ENCODE measurements at regions not wholly inside any gene's neighbourhood (a gene's known extent, or its start where the extent isn't known, plus 50 kb on each side); places are given as distances from the start of the nearest gene placed in this dataset.
"Not testable (repeated sequence)": the region's sequence is repeated elsewhere in the genome, so short reads cannot be mapped to it uniquely, and the experiment has no call there.

DNA sequence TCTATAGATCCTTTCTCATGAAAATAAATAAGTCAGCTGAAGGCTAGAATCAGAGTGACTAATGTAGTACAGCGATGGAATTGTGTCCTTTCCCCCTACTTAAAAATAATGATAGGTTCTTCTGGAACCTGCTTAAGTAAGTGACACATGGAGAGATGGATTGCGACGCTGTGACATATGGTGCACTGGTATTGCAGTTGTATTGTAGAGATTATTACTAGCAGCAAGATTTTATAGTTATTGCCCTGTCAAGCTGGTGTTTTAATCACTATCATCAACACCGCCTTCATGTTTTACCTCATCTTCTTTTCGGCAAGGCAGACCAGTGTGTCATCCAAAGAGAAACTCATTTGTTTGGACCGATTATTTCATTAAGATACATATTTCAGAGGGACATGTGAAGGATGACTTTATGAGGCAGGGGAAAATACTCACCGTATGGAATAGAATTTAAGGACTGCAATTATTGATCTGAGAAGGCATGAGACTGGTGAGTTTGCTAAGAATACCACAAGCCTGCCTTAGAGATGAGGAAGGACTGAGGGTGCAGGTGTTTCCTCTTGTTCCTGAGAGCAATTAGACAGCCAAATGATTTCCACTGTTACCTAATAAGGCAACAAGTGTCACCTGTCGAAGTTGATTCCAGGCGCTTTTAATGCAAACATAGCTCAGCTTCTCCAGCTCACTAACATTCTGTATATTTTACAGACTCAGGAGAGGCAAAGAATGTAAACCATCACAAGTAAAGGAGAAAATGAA is 1855.5 kb downstream of the MAT2B start:
- DNase-seq, result no peak

DNA sequence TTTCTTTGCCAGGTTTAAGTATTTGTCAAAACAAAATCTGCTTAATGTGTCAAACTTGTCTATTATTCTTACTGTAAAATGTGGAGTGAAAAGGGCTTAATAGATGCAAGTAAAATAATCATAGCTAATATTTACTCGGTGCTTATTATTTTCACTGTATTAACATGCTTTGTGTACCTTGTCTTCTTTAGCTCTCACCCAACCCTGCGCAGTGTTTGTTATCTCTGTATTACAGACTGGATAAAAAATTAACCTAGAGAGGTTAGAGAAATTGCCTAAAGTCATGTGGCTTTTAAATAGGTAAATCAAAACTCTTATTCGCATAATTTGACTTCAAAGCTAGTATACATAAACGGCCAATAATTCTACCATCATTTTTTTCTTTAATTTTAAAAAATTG is 1864.8 kb downstream of the MAT2B start:
- no peak for DNase-seq

DNA sequence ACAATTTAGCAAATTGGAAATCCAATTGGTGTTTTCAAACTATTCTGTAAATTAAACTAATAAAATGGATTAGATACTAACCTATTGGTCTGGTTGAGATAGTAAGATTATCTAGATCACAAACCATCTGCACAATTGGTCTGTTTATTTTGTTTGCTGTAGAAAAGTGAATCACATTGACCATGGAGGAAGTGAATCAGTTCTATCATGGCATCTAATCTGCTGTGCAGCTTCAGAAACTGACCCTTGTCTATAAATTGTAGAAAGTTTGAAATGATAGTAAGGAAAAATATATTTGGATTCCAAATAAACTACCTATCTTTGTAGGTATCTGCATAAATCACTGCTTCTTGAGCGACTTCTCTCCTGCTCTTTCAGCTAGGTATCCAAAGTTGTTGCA is 1865.4 kb downstream of the MAT2B start:
- no peak for DNase-seq

DNA sequence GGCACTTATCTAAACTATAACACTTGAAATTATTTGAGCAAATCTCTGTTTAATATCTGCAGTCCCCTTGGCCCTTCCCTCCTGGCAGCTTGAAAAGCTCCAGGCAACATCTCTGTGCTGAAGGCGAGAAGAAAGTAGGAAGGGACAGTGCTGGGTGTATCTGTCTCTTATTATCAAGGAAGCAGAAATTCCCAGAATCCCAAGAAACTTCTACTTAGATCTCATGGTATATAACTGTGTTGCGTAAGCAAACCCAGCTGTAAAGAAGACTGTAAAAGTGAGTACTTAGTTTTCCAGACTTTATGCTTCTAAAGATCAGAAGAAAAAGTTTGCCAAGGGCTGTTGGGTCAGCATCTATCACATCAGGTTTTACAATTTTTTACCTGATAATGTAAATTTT is 1869.8 kb downstream of the MAT2B start:
- DNase-seq, result no peak

DNA sequence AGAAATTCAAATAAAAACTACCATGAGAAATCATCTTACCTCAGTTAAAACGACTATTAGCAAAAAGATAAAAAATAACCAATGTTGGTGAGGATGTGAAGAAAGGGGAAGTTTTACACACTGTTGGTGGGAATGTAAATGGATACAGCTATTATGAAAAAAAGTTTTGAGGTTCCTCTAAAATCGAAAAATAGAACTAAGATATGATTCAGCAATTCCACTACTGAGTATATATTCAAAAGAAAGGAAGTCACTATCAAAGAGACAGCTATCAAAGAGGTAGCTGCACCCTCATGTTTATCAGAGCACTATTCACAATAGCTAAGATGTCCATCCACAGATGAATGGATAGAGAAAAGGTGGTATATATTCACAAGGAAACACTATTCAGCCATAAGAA is 1888.4 kb downstream of the MAT2B start:
- DNase-seq, result no peak

DNA sequence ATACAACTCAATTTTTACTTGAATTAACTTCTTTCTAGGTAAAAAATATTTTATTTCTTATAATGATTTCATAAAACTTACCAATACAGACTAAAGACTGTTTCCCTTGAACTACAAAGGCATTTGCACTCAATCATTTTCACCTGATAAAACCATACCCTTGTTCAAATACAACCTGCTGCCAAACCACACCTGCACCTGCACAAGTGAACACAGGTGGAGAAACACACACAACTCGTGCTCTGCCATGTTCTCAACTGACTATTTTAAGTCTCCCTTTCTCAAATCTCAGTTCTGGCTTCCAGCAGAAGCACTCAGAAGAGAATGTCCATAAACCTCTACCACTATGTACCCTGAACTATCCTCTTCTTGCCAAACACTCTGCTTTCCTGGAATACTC is 1892.1 kb downstream of the MAT2B start:
- no peak for DNase-seq

DNA sequence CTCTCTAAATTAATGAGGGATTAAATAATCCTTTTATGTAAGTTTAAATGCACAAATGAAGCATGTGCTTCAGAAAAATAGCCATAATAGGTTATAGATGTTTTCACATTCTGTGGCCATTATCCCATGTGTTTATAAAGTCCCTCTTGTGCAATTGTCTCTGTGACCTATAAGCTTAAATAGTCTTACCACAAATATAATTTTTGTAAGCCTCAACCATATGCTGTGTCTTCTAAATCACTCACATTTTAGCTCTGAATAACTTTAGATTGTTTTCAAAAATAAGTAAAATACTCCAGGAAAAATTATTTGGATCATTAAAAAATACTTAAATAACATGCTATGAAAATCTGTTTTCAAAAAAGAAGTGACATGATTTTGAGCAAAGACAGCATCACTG is 1894.7 kb downstream of the MAT2B start:
- no peak for DNase-seq

DNA sequence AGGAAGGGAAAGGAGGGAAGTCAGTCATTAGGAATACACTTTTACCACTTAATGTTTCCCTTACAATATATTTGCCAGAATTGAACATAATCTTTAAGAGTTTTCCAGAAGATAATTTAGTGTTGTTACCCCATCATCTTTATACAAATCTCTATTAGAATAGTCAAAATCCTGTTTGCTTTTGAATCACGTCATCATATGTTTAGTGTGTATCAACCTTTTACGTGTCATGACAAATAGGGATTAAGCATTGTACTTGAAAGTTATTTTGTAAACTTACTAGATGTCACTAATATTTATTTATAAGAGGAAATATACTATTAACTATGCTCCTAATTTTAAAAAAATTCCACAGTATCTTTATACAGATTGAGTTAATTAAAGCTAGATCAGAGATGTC is 1899.5 kb downstream of the MAT2B start:
- DNase-seq, result no peak

DNA sequence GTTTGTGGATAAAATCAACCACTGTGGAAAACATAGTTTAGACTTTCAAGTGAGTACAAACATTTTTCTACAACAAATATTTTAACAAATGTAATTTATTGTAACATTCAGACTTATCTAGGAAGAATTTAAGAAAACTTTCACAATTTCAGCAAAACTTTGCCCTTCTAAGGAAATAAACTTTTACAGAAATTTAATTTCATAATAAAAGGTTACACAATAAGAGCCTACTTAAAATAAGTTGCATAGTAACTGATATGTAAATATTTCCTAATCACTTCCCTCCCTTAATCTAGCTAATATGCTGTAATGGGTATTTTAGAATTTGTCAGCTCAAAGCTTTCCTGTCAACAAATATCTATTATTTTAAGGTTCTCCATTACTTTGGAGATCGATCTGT is 1899.9 kb downstream of the MAT2B start:
- no peak for DNase-seq

DNA sequence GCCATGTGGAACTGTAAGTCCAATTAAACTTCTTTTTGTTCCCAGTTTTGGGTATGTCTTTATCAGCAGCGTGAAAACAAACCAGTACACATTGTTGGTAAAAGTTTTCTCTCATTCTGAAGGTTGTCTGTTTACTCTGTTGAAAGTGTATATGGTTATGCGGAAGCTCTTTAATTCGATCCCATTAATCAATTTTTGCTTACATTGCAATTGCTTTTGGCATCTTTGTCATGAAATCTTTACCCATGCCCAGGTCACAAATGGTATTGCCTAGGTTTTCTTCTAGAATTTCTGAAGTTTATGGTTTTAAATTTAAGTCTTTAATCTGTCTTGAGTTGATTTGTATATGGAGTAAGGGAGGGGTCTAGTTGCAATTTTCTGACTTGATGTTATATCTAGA is 1901.9 kb downstream of the MAT2B start:
- no peak for DNase-seq

DNA sequence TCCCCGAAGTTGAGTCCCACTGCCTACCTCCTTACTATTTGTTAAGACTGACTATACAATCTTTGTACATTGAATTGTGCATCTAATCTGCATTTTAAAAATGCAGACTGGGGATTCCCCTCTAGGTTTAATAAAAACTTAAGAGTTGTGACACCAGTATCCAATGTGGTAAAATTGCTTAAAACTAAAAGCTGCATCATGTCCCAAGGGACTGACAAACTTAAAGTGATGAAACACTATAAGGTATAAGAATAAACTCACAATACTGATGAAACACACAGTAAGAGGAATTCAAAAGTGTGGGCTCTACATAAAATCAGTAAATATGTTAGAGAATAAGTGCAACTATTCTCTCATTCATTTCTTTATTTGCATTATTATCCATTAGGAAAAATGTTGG is 1905.1 kb downstream of the MAT2B start:
- DNase-seq, result no peak

DNA sequence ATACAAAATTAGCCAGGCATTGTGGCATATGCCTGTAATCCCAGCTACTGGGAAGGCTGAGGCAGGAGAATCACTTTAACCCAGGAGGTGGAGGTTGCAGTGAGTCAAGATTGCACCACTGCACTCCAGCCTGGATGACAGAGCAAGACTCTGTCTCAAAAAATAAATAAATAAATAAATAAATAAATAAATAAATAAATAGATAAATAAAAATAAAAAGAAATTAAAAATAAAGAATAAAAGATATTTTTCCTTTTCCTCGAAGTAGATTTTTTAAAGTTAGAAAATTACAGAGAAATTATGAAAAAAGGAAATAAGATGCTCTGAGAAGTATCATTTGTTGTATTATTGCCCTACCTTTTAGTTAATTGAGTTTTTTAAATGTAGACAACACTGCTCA is 1906.1 kb downstream of the MAT2B start:
- not testable (repeated sequence) for DNase-seq

DNA sequence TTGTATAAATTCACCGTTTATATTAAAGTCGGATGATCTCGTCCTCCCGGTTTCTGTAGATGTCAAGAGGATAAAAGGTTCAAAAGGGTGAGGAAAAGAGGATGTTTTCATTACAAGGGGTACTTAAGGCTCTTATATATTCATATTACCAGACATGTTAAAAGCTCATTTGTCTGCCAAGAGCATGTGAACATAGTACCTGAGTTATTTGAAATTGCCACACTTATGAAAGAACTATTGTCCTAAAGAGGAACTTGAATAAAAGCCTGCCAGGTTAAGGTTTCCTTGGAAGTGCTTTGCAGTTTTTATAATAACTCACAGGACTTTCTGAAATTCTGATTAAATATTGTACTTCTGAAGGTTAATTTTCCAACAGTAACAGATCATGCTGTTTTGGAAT is 1915.1 kb downstream of the MAT2B start:
- no peak for DNase-seq

DNA sequence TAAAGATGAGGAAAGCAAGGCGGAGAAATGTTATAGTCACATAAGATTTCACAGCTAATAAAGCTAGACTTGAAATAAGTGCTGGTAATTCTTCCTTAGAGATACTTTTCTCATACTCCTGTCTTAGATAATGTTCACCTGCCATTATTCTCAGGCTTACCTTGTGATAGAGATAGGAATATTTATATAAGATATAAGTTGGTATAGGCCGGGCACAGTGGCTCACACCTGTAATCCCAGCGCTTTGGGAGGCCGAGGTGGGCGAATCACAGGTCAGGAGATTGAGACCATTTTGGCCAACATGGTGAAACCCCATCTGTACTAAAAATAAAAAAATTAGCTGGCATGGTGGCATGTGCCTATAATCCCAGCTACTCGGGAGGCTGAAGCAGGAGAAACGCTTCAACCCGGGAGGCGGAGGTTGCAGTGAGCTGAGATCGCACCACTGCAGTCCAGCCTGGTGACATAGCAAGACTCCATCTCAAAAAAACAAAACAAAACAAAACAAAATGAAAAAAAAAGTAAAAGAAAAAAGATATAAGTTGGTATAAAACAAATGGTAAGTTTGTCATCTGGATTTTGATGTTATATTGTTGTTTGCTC is 1918.4 kb downstream of the MAT2B start:
- DNase-seq, result no peak

DNA sequence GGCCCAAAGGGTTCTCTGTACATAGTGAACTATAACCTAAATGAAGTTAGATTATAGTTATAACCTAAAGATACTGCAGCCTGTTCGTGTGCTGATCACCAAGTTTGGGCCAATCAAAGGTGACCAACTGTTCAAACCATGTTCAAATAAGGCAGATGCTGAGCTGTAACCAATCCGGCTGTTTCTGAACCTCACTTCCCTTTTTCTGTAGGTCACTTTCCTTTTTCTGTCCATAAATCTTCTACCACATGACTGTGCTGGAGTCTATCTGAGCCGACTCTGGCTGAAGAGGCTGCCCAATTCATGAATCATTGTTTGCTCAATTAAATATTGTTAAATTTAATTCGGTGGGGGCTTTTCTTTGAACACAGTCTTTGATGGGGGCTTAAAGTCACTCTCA is 1920.2 kb downstream of the MAT2B start:
- DNase-seq, result no peak

DNA sequence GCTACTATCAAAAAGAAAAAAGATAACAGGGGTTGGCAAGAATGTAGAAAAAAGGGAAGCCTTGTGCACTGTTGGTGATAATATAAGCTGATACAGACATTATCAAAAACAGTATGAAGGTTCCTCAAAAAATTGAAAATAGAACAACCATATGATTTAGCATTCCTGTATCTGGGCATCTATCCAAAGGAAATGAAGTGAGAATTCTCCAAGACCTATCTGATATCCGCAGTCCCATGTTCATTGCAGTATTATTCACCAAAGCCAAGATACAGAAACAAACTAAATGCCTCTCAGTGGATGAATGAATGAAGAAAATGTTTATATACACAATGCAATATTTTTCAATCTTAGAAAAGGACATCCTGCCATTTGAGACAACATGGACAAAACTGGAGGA is 1943.3 kb downstream of the MAT2B start:
- no peak for DNase-seq

DNA sequence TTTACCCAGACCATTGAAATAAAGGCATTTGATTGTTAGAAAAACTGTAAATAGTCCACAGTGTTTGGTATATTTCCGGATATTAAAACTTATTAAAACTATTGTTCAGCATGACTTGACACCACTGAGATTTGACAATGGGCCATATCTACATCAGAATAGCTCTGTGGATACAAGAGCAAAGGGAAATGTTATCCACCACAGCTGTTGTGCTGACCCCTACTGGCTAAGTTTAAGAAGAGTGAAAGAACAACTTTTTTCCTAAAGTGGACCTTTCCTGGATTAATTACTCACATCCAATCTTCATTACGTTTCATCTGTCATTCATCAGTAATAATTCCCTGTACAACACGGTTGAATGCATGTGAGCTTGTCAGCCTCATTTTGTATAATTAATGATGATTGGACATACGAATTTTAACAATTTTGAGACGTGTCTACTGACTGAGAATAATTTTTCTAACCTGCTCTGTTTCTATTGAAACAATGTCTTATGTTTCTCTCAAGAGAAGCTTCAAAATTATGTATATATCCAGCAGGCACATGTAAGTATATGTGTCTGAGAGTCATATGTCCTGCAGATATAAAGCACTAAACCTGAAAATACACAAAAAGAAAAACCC is 1952.6 kb downstream of the MAT2B start:
- no peak for DNase-seq

DNA sequence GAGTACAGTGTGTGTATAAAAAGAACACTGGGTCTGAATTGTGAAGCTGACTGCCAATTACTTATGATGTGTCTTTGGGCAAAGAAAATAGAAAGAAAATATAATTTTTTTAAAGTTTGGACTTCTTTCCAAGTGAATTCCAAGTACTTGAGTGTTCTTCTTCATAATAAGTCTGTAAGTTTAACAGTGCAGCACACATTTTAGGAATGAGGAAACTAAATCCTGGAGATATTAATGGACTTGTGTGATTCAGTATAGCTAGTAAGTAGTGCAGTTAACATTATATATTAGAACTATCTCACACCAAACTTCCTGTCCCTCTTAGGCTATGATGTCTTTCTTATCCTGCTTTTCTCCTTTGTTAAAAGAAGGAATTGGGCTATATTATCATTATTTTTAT is 1953.8 kb downstream of the MAT2B start:
- DNase-seq, result no peak

DNA sequence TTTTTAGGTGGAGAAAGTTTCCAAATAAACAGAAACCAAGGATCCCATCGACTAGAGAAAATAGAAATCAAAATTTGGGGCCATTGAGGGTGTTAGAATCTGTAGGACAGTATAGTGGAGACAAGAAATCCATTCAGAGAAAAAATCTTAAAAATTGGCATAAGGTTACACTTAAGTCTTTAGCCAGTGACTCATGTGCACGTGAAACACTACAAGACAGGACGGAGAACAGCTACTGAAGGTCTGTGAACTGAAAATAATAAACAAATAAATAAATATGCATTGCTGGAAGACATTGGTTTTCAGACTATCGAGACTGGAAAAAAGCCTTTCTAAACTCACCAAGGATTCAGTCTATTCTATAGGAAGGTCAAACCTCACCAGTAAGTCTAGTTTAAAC is 1955.5 kb downstream of the MAT2B start:
- no peak for DNase-seq

DNA sequence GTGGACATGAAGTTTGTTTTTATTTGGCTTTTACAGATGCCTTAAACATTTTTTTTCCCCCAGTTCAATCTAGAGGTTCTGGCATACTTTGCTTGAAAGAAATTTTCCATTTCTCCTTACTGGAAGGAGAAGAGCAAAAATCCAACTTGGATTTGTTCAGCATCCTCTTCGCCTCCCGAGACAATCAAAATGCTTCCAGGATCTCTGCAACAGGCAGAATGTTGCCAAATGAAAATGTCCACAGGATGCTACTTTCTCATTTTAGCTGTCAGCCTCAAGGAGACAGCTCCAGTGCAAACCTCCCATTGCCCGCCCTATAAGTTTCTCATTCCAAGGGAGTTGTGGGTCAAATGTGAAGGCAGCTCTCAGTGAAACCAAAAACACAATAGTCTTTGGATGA is 1972.1 kb downstream of the MAT2B start:
- no peak for DNase-seq

DNA sequence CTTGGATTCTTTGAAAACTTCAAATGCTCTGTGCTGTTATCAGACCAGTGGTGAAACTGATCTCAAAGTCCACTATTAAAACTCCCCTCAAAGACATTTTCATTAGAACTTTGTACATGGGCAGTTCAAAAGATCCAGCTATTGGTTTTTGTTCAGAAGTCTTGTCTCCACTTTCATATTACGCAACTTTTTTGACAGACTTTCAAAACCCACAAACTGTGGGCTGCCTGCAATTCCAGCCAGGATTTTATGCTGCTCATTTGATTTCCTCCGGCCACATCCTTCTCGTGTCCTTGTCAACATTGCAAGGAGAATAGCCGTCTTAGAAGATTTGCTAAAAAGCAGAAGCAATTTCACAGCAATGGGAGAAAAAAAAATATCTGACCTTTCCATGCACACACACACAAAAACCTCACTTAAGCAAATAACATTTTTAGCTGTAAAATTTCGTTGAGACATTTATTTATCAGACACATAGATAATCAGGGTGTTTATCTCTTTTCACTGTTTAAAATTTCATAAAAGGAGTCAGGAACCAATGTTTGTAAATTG is 1990.5 kb downstream of the MAT2B start:
- DNase-seq, result no peak

DNA sequence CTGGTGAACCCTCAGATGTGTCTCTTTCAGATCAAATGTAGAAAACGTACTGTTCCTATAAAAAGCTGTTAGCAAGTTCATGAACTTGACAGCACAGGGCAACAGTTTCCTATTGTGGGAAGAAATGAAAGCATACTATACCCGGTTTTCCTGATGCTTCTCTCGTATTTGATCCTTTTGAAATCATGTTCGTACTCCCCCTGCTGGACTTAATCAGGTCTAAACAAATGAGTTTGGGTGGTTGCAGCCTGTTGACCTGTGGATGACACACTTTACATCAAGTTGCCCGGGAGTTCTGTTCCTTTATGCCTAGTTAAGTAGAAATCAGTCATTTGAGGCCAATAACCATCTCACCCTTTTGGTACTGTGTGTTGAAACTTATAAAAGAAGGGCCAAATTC is 1992.3 kb downstream of the MAT2B start:
- no peak for DNase-seq

DNA sequence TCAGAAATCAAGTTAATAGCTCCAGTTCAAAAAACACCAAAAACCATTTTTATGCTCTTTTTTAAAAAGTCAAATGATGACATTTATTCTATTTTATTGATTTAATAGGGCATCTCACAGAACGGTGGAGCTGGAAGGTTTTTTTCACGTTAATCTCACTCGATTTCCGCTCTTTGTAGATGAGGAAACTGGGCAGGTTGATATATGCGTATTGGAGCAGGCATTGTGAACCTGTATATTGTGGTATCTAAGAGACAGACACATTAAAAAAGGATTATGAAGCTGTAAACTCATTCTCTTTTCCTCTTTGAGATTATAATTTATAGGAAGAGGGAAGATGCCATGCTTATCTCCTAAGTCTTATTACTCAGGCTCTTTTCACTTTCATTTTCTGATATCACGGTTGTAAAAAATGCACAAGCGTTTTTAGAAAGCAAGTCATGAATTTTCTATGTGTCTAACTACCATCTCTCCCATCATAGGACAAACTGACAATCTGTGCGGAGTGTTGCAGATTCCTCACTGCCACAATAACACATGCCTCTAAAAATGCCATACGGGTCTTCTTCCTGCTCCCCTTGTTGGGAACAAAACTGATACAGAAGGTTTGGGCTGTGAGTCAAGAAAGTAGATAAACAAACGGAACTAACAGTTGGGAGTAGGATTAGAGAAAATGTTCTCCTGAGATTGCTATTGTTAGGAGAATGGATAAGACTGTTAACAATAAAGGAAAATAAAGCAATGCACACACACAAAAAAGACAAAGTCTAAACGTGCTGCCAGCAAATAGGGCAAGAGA is 1997.7 kb downstream of the MAT2B start:
- no peak for DNase-seq

DNA sequence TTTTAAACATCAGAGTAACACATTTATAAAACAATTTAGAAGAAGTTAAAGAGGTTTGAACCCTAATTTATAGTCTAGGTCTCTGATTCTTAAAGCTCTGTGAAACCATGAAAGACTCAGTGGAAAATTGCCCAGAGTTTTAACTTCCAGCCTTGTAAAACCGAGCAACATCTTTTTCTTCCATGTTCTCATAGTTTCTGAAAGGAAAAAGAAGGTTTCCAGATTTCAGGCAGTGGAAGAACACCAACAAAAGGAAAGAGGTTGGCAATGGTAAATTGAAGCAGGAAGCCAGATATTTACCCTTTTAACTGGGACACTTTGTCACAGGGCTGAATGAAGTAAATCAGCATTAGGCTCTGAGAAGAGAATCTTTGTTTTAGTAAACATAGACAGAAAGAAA is 1999.3 kb downstream of the MAT2B start:
- DNase-seq, result no peak

Measured in activated CD4-positive, alpha-beta T cell treated with anti-CD3 and anti-CD28 coated beads for 1 hour (primary cell).